DOHH2 (cell line): ENCODE measurements at regions not wholly inside any gene's neighbourhood (a gene's known extent, or its start where the extent isn't known, plus 50 kb on each side); places are given as distances from the start of the nearest gene placed in this dataset.

Source experiments
- H3F3A ChIP-seq: fragments of 200-600 bp; sonication (generic), shearing (Covaris generic); 2 replicates; pipeline ENCODE4 v1.6.0; 2016; ENCODE audit warnings: antibody characterized with exemption, mild to moderate bottlenecking; ENCODE audit not compliant: control insufficient read depth, insufficient read depth
- H3K27ac ChIP-seq: fragments of 200-600 bp; sonication (generic); 2 replicates; pipeline ENCODE4 v1.5.1; 2014; ENCODE audit warnings: low read depth, mild to moderate bottlenecking, low read length, moderate library complexity
- H3K27me3 ChIP-seq: fragments of 200-600 bp; sonication (generic); 2 replicates; pipeline ENCODE4 v1.6.1; 2014; ENCODE audit warnings: mild to moderate bottlenecking, low read length, mixed read lengths; ENCODE audit not compliant: control insufficient read depth
- H3K36me3 ChIP-seq: fragments of 200-600 bp; sonication (generic); 2 replicates; pipeline ENCODE4 v1.6.1; 2014; ENCODE audit warnings: mild to moderate bottlenecking, low read length, moderate library complexity, mixed read lengths; ENCODE audit not compliant: control insufficient read depth
- H3K4me1 ChIP-seq: fragments of 200-600 bp; sonication (generic); 2 replicates; pipeline ENCODE4 v1.6.1; 2014; ENCODE audit warnings: mild to moderate bottlenecking, low read length, mixed read lengths; ENCODE audit not compliant: control insufficient read depth
- H3K4me2 ChIP-seq: fragments of 200-600 bp; sonication (generic); 2 replicates; pipeline ENCODE4 v1.6.0; 2014; ENCODE audit warnings: mild to moderate bottlenecking, low read length, moderate library complexity
- H3K4me3 ChIP-seq: fragments of 200-600 bp; sonication (generic); 2 replicates; pipeline ENCODE4 v1.5.1; 2014; ENCODE audit warnings: mild to moderate bottlenecking, low read length, mixed read lengths
- H3K79me2 ChIP-seq: fragments of 200-600 bp; sonication (generic); 2 replicates; pipeline ENCODE4 v1.6.1; 2014; ENCODE audit warnings: mild to moderate bottlenecking, low read length, mixed read lengths; ENCODE audit not compliant: control insufficient read depth
- H3K9me2 ChIP-seq: fragments of 200-600 bp; sonication (generic); replicated peaks from 2 replicates; pipeline ENCODE4 v1.6.1; 2014; ENCODE audit warnings: mild to moderate bottlenecking, low read length, mixed read lengths; ENCODE audit not compliant: control insufficient read depth
- H3K9me3 ChIP-seq: fragments of 200-600 bp; sonication (generic); 2 replicates; pipeline ENCODE4 v1.6.1; 2014; ENCODE audit warnings: antibody characterized with exemption, low read length, mixed read lengths; ENCODE audit not compliant: control insufficient read depth, insufficient read depth
- H4K20me1 ChIP-seq: fragments of 200-600 bp; sonication (generic); 2 replicates; pipeline ENCODE4 v1.6.0; 2014; ENCODE audit warnings: low read depth, mild to moderate bottlenecking, antibody characterized with exemption, low read length, moderate library complexity; ENCODE audit not compliant: control insufficient read depth, insufficient read depth
- CTCF ChIP-seq: fragments of 200-600 bp; sonication (generic); IDR thresholded peaks from one replicate; pipeline ENCODE4 v1.5.1; 2014; ENCODE audit warnings: antibody characterized with exemption, mild to moderate bottlenecking, low read depth, low read length; ENCODE audit not compliant: poor library complexity, severe bottlenecking
- EZH2phosphoT487 ChIP-seq: fragments of 200-600 bp; sonication (generic); IDR thresholded peaks from 2 replicates; pipeline ENCODE4 v1.6.1; 2017; ENCODE audit warnings: borderline replicate concordance, mild to moderate bottlenecking, antibody characterized with exemption, low read length, moderate library complexity, mixed read lengths

- H3K79me2 ChIP-seq = no peaks in the 10 kb centered on the region
- no peaks in the 10 kb centered on the region for H3K9me3 ChIP-seq
- H3K9me2 ChIP-seq = no peaks in the 10 kb centered on the region
- TF ChIP-seq CTCF (no peak), EZH2phosphoT487 (no peak)
- H3K4me3 ChIP-seq = no peak overlapping the region
- H3K36me3 ChIP-seq = no peaks in the 10 kb centered on the region
- H3K4me2 ChIP-seq = no peak overlapping the region
- no peaks in the 10 kb centered on the region for H4K20me1 ChIP-seq
- no peaks in the 10 kb centered on the region for H3K4me1 ChIP-seq
- no peaks in the 10 kb centered on the region for H3K27me3 ChIP-seq
- no peaks in the 10 kb centered on the region for H3F3A ChIP-seq
- no peak overlapping the region for H3K27ac ChIP-seq
Measured at GRCh38 chr9:25415718-25416117, 262.5 kb downstream of the TUSC1 start.

GRCh38 chr9:25412646-25413045 is 265.6 kb downstream of the TUSC1 start:
- H3K9me2 ChIP-seq = no peaks in the 10 kb centered on the region
- no peaks in the 10 kb centered on the region for H3K27me3 ChIP-seq
- H3K4me2 ChIP-seq = no peak overlapping the region
- H3F3A ChIP-seq = no peaks in the 10 kb centered on the region
- TF ChIP-seq CTCF (no peak), EZH2phosphoT487 (no peak)
- H3K27ac ChIP-seq = no peak overlapping the region
- H4K20me1 ChIP-seq = no peaks in the 10 kb centered on the region
- H3K36me3 ChIP-seq = no peaks in the 10 kb centered on the region
- H3K4me1 ChIP-seq = no peaks in the 10 kb centered on the region
- no peaks in the 10 kb centered on the region for H3K79me2 ChIP-seq
- no peaks in the 10 kb centered on the region for H3K9me3 ChIP-seq
- no peak overlapping the region for H3K4me3 ChIP-seq

DNA sequence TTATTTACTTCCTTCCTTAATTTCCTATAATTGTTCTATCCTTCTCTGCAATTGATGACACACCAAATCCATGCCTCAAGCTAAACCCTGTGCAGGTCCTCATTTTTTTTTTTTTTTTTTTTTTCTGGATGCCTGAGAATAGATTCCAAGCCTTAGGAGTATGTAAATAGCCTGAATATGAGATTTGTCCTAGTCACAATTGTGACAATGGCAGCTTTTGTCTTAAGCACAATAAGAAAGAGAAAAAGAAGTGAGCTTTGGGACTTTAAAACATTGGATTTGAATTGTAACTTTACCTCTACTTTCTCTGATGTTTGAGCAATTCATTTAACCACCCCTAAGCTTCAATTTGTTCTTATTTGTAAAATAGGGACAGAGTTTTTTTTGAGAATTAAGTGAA is 280.5 kb downstream of the TUSC1 start:
- Histone ChIP-seq H3K4me3 (no peak overlapping the region), H3K9me3 (no peaks in the 10 kb centered on the region), H3K27ac (no peak overlapping the region), H4K20me1 (no peaks in the 10 kb centered on the region), H3K4me1 (no peaks in the 10 kb centered on the region), H3K9me2 (no peaks in the 10 kb centered on the region), H3K36me3 (no peaks in the 10 kb centered on the region), H3K27me3 (no peaks in the 10 kb centered on the region), H3K79me2 (no peaks in the 10 kb centered on the region), H3F3A (no peaks in the 10 kb centered on the region), H3K4me2 (no peak overlapping the region)
- TF ChIP-seq EZH2phosphoT487 (no peak), CTCF (no peak)

DNA sequence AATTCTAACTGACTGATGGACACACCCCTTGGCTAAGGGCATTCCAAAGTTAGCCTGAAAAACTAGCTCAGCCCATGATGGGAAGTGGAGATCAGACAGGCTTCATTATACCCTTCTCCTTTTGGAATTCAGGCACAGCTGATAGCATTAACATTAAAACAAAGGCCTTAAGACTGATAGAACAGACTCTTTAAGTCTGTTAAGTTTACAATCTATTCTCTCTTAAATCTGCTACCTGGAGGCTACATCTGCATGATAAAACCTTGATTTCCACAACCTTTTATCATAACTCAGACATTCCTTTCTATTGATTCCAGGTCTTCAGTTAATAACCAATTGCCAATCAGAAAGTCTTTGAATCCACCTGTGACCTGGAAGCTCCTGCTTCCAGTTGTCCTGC is 281.4 kb downstream of the TUSC1 start:
- no peaks in the 10 kb centered on the region for H3K79me2 ChIP-seq
- H4K20me1 ChIP-seq = no peaks in the 10 kb centered on the region
- no peak overlapping the region for H3K4me2 ChIP-seq
- H3F3A ChIP-seq = no peaks in the 10 kb centered on the region
- H3K4me1 ChIP-seq = no peaks in the 10 kb centered on the region
- TF ChIP-seq CTCF (no peak), EZH2phosphoT487 (no peak)
- no peak overlapping the region for H3K27ac ChIP-seq
- no peak overlapping the region for H3K4me3 ChIP-seq
- H3K27me3 ChIP-seq = no peaks in the 10 kb centered on the region
- no peaks in the 10 kb centered on the region for H3K36me3 ChIP-seq
- H3K9me3 ChIP-seq = no peaks in the 10 kb centered on the region
- H3K9me2 ChIP-seq = no peaks in the 10 kb centered on the region
